COLO668 (cell line): ENCODE measurements at regions not wholly inside any gene's neighbourhood (a gene's known extent, or its start where the extent isn't known, plus 50 kb on each side); places are given as distances from the start of the nearest gene placed in this dataset.

ENCODE experiments used
- DNase-seq: peaks from one replicate; lab custom pipeline; 2025; ENCODE audit not compliant: unreplicated experiment; lab: John Stamatoyannopoulos, UW

GRCh38 chr3:170732660-170733245, 137.2 kb downstream of the RPL22L1 start:
- no peak for DNase-seq

- no peak for DNase-seq
Measured at GRCh38 chr3:170731281-170731680, 138.7 kb downstream of the RPL22L1 start.

GRCh38 chr3:170730071-170730812, 139.8 kb downstream of the RPL22L1 start:
- DNase-seq: no peak

GRCh38 chr3:170728181-170728580, 141.8 kb downstream of the RPL22L1 start:
- DNase-seq: no peak

- no peak for DNase-seq
Measured at GRCh38 chr3:170727754-170728153, 141.9 kb upstream of the SLC7A14 start.

- no peak for DNase-seq
Measured at GRCh38 chr3:170726976-170727661, 141.2 kb upstream of the SLC7A14 start.

GRCh38 chr3:170725285-170725731, 139.4 kb upstream of the SLC7A14 start:
- DNase-seq: no peak

- no peak for DNase-seq
Measured at GRCh38 chr3:170724599-170725280, 138.9 kb upstream of the SLC7A14 start.

- DNase-seq: no peak
Measured at GRCh38 chr3:170723241-170723640, 137.4 kb upstream of the SLC7A14 start.

- DNase-seq: no peak
Measured at GRCh38 chr3:170721563-170721962, 135.7 kb upstream of the SLC7A14 start.

- DNase-seq: no peak
Measured at GRCh38 chr3:170719300-170719699, 133.4 kb upstream of the SLC7A14 start.

GRCh38 chr3:170718848-170719247, 133.0 kb upstream of the SLC7A14 start:
- DNase-seq: no peak

GRCh38 chr3:170717410-170718402, 131.8 kb upstream of the SLC7A14 start:
- no peak for DNase-seq

GRCh38 chr3:170716172-170716805, 130.4 kb upstream of the SLC7A14 start:
- no peak for DNase-seq

- no peak for DNase-seq
Measured at GRCh38 chr3:170714562-170715535, 129.0 kb upstream of the SLC7A14 start.

GRCh38 chr3:170714122-170714521, 128.2 kb upstream of the SLC7A14 start:
- no peak for DNase-seq

- no peak for DNase-seq
Measured at GRCh38 chr3:170713653-170714052, 127.8 kb upstream of the SLC7A14 start.

- no peak for DNase-seq
Measured at GRCh38 chr3:170712798-170713197, 126.9 kb upstream of the SLC7A14 start.

GRCh38 chr3:170712336-170712735, 126.5 kb upstream of the SLC7A14 start:
- no peak for DNase-seq
